Common myeloid progenitor, CD34-positive (primary cell): ENCODE measurements at regions not wholly inside any gene's neighbourhood (a gene's known extent, or its start where the extent isn't known, plus 50 kb on each side); places are given as distances from the start of the nearest gene placed in this dataset.

Source experiments
- CTCF ChIA-PET: fragments of 350-600 bp; sonication (Branson Sonifier 250); formaldehyde crosslinking; loops from one replicate; lab custom pipeline; 2021; ENCODE audit warnings: antibody characterized with exemption; lab: Charles Lee
- POLR2A ChIA-PET: fragments of 350-600 bp; sonication (Branson Sonifier 250); formaldehyde crosslinking; loops from one replicate; lab custom pipeline; 2021; ENCODE audit warnings: antibody characterized with exemption; lab: Charles Lee
- DNase-seq, 3 donors: peaks; one replicate each; pipeline versions ENCODE4 v3.0.0 to v3.0.0-alpha.2; 2013
- H3K27ac ChIP-seq, 2 experiments: 1 replicate in 1 of 2; 2 replicates in 1 of 2; pipeline ENCODE4 v1.7.0; 2013; ENCODE audit warnings: inconsistent platforms in 2 of 2, low read length in 2 of 2, mild to moderate bottlenecking in 2 of 2, low read depth in 1 of 2, moderate library complexity in 1 of 2; ENCODE audit not compliant: severe bottlenecking in 2 of 2, insufficient read depth in 1 of 2, poor library complexity in 1 of 2
- H3K27me3 ChIP-seq, 5 experiments: replicated peaks in 2 of 5; 1 replicate in 3 of 5; 2 replicates in 2 of 5; pipeline versions ENCODE4 v1.6.1 to v1.7.0; 2013; ENCODE audit warnings: low read length in 4 of 5, mild to moderate bottlenecking in 2 of 5, moderate library complexity in 2 of 5, inconsistent platforms in 1 of 5; ENCODE audit not compliant: insufficient read depth in 5 of 5, control insufficient read depth in 4 of 5
- H3K36me3 ChIP-seq, 4 experiments: 1 replicate in 2 of 4; 2 replicates in 2 of 4; pipeline versions ENCODE4 v1.6.1 to v1.7.0; 2013; ENCODE audit warnings: low read length in 3 of 4, control low read depth in 1 of 4, mild to moderate bottlenecking in 1 of 4; ENCODE audit not compliant: control insufficient read depth in 4 of 4, insufficient read depth in 4 of 4
- H3K4me1 ChIP-seq, 4 experiments: 1 replicate in 3 of 4; 2 replicates in 1 of 4; pipeline versions ENCODE4 v1.6.1 to v1.7.1; 2013; ENCODE audit warnings: low read length in 3 of 4, mild to moderate bottlenecking in 3 of 4, control low read depth in 1 of 4, inconsistent platforms in 1 of 4, moderate library complexity in 1 of 4; ENCODE audit not compliant: control insufficient read depth in 4 of 4, insufficient read depth in 4 of 4; ENCODE audit errors: control extremely low read depth in 1 of 4
- H3K4me3 ChIP-seq, 7 experiments: 1 replicate in 4 of 7; 2 replicates in 3 of 7; pipeline versions ENCODE4 v1.5.1 to v1.7.0; 2013; ENCODE audit warnings: mild to moderate bottlenecking in 7 of 7, low read length in 6 of 7, moderate library complexity in 6 of 7, inconsistent platforms in 2 of 7, low read depth in 2 of 7, control low read depth in 1 of 7; ENCODE audit not compliant: insufficient read depth in 4 of 7, control insufficient read depth in 1 of 7; ENCODE audit errors: extremely low read depth in 1 of 7
- H3K9me3 ChIP-seq, 5 experiments: 1 replicate in 4 of 5; 2 replicates in 1 of 5; pipeline versions ENCODE4 v1.6.1 to v1.7.1; 2013; ENCODE audit warnings: low read length in 4 of 5, mild to moderate bottlenecking in 2 of 5, inconsistent platforms in 1 of 5, low read depth in 1 of 5, moderate library complexity in 1 of 5; ENCODE audit not compliant: control insufficient read depth in 4 of 5, insufficient read depth in 2 of 5; ENCODE audit errors: control extremely low read depth in 1 of 5
- WGBS: methylation state at CpG from one replicate; pipeline ENCODE4 v1.1.5; 2013; ENCODE audit not compliant: insufficient coverage; 5-methylcytosine and 5-hydroxymethylcytosine counted together

- DNase-seq = no peak
- POLR2A ChIA-PET = no interaction called here
- 94% methylated on average over 4 of the region's 4 CpGs for WGBS
- H3K4me1 ChIP-seq = peaks cover 0 to 27% (median 13%) of the 10 kb centered on the region in 4 experiments
- H3K4me3 ChIP-seq = no peak overlapping the region
- CTCF ChIA-PET = interaction anchor here (0.7 to 1.1 kb wide), 3 partner anchors 82 to 363 kb away, joined by 3 read pairs; no protein-coding TSS in a partner anchor
- no peaks in the 10 kb centered on the region for H3K27me3 ChIP-seq
- no peaks in the 10 kb centered on the region for H3K9me3 ChIP-seq
- no peak overlapping the region for H3K27ac ChIP-seq
- peaks cover 2 to 20% (median 10%) of the 10 kb centered on the region in 4 experiments for H3K36me3 ChIP-seq
Observed at GRCh38 chr9:129501771-129502319, 119.1 kb downstream of the C9orf50 start.

GRCh38 chr9:129500863-129501770 is 119.8 kb downstream of the C9orf50 start:
- WGBS = 98% methylated on average over 11 of the region's 12 CpGs
- peaks cover 0 to 32% (median 18%) of the 10 kb centered on the region in 4 experiments for H3K4me1 ChIP-seq
- no peak for DNase-seq
- no peaks in the 10 kb centered on the region for H3K27me3 ChIP-seq
- H3K27ac ChIP-seq = no peak overlapping the region
- no peaks in the 10 kb centered on the region for H3K9me3 ChIP-seq
- ChIA-PET CTCF (interaction anchor here (0.7 to 1.3 kb wide), 3 partner anchors 73 to 362 kb away, joined by 3 to 4 read pairs (median 3); no protein-coding TSS in a partner anchor), POLR2A (interaction anchor here (1.1 kb wide), 1 partner anchor 12 kb away, joined by 3 read pairs; no protein-coding TSS in a partner anchor)
- no peak overlapping the region for H3K4me3 ChIP-seq
- peaks cover 2 to 20% (median 10%) of the 10 kb centered on the region in 4 experiments for H3K36me3 ChIP-seq

GRCh38 chr9:129500161-129500862 is 120.6 kb downstream of the C9orf50 start:
- H3K4me3 ChIP-seq = no peak overlapping the region
- CTCF ChIA-PET = interaction anchor here (0.8 to 1.3 kb wide), 2 partner anchors 12 to 74 kb away, joined by 4 read pairs; no protein-coding TSS in a partner anchor
- H3K9me3 ChIP-seq = no peaks in the 10 kb centered on the region
- H3K4me1 ChIP-seq = peaks cover 0 to 41% (median 26%) of the 10 kb centered on the region in 4 experiments
- no peak for DNase-seq
- WGBS = 96% methylated on average over 11 of the region's 18 CpGs
- no peak overlapping the region for H3K27ac ChIP-seq
- peaks cover 2 to 20% (median 10%) of the 10 kb centered on the region in 4 experiments for H3K36me3 ChIP-seq
- no peaks in the 10 kb centered on the region for H3K27me3 ChIP-seq
- POLR2A ChIA-PET = interaction anchor here (1.1 kb wide), 1 partner anchor 11 kb away, joined by 3 read pairs; no protein-coding TSS in a partner anchor

DNA sequence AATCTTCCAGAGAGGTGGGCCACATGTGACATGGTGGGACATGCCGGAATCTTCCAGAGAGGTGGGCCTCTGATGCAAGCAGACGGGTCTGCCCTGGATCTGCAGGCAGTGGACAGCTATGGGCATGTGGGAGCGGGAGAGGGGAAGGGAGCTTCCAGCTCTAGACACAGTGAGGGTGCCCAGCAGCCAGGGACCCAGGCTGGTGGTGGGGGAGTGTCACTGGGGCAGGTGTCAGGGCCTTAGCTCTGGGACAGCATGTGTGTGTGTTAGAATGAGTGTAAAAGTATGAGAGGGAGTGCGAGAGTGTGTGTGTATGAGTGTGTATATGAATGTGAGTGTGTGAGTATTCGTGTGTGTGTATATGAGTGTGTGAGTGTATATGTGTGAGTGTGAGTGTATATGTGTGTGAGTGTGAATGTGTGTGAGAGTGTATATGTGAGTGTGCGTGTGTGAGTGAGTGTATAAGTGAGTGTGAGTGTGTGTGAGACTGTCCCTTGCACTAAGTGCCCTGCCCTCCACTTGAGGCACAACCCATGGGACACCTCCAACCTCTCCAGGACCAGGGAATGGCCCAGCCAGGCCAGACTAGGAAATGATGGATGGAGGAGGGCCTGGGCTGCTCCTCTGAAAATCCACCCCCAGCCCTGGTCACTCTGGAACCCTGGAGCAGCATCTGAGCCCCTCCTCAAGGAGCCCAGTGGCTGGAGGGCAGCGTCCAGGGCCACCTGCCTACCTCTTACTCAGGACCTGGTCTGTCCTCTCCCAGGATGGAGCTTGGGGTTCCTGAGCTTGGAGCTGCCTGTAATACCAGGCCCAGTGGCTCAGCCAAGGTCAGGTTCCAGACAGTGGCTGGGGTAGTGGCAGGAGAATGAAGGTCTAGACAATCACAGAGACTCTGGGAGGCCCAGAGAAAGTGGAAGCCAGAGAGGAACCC is 122.2 kb downstream of the C9orf50 start:
- POLR2A ChIA-PET = no interaction called here
- Histone ChIP-seq H3K27ac (no peak overlapping the region), H3K4me1 (peaks cover 0 to 43% (median 24%) of the 10 kb centered on the region in 4 experiments), H3K27me3 (no peaks in the 10 kb centered on the region), H3K9me3 (no peaks in the 10 kb centered on the region), H3K4me3 (no peak overlapping the region), H3K36me3 (peaks cover 0 to 24% (median 7%) of the 10 kb centered on the region in 4 experiments)
- DNase-seq = no peak
- CTCF ChIA-PET = no interaction called here
- 90% methylated on average over 6 of the region's 7 CpGs for WGBS

DNA sequence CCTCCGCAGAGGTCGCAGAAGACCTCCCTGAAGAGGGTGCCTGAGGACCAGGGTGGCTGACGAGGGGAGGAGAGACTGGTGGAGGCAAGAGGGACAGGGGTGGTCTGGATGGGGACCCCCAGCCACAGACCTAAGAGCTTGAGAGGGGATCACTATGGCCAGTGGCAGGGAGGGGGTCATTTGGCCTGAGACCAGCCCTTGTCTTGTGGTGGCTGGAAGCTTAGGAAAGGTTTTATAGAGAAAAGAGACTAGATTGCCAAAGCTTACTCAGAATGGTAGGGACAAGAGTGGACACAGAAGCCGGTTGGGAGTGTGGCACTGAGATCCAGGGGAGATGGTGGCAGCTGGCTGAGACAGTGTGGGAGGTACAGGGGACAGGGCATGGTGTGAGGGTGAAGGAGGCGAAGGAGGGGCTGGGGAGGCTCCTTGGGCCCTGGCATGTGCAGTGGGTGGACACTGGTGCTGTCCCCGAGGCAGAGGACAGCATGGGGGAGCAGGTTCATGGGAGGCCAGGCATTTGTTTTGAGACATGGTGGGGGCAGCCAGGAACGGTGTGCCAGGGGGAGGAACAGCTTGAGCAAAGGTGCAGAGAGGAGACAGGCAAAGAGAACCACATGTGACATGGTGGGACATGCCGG is 123.0 kb downstream of the C9orf50 start:
- H3K27ac ChIP-seq = no peak overlapping the region
- peaks cover 0 to 19% (median 3%) of the 10 kb centered on the region in 4 experiments for H3K36me3 ChIP-seq
- H3K4me3 ChIP-seq = no peak overlapping the region
- H3K9me3 ChIP-seq = no peaks in the 10 kb centered on the region
- H3K27me3 ChIP-seq = no peaks in the 10 kb centered on the region
- ChIA-PET CTCF (interaction anchor here (1.5 to 3.1 kb wide), 3 partner anchors 11 to 86 kb away, joined by 4 to 14 read pairs (median 4); no protein-coding TSS in a partner anchor), POLR2A (no interaction called here)
- peaks cover 0 to 49% (median 24%) of the 10 kb centered on the region in 4 experiments for H3K4me1 ChIP-seq
- 100% methylated on average over 8 of the region's 8 CpGs for WGBS
- DNase-seq = no peak
